Activated naive CD8-positive, alpha-beta T cell treated with anti-CD3 and anti-CD28 coated beads, Interleukin-2, amount 50 U/mL, for 24 hours (primary cell): ENCODE measurements at regions not wholly inside any gene's neighbourhood (a gene's known extent, or its start where the extent isn't known, plus 50 kb on each side); places are given as distances from the start of the nearest gene placed in this dataset.
"Not testable (repeated sequence)": the region's sequence is repeated elsewhere in the genome, so short reads cannot be mapped to it uniquely, and the experiment has no call there.

Source experiments
- ATAC-seq: fragments of 150-1000 bp; cut with Tn5 transposase; one replicate; pipeline ENCODE4 v1.10.0; 2021
- DNase-seq: peaks from one replicate; pipeline ENCODE4 v3.0.0; 2021
- H3K27ac Mint-ChIP-seq: one replicate; pipeline ENCODE4 v1.8.0; 2021; ENCODE audit warnings: mild to moderate bottlenecking, mixed read lengths
- H3K27me3 Mint-ChIP-seq: one replicate; pipeline ENCODE4 v1.8.0; 2021; ENCODE audit warnings: mixed read lengths
- H3K36me3 Mint-ChIP-seq: one replicate; pipeline ENCODE4 v1.8.0; 2021; ENCODE audit warnings: low read depth, mixed read lengths
- H3K4me1 Mint-ChIP-seq: one replicate; pipeline ENCODE4 v1.8.0; 2021; ENCODE audit warnings: mixed read lengths
- H3K4me3 Mint-ChIP-seq: one replicate; pipeline ENCODE4 v1.8.0; 2021; ENCODE audit warnings: mild to moderate bottlenecking, moderate library complexity, mixed read lengths
- H3K9me3 Mint-ChIP-seq: one replicate; pipeline ENCODE4 v1.8.0; 2021; ENCODE audit warnings: mixed read lengths

DNA sequence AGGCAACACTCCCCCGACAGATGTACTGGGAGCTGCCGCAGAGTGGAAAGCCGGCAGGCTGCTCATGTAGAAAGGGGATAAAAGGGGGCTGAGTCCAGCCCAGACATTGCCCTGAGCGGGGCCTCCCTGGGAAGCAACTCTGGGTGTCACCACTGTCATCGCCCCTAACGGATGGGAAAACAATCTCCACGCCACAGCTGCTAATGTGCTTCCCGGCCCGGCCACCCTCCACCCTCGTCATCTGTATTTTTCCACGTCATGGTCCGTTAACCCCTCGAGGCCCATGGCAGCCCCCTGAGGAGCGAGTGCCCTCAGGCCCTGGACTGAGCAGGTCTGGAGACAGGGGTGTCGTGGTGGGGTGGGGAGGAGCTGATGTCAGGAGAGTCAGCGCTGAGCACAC lies 227.4 kb downstream of the DLL1 start:
- Mint-ChIP-seq H3K36me3 (no peaks in the 10 kb centered on the region), H3K4me1 (no peaks in the 10 kb centered on the region), H3K27ac (no peak overlapping the region), H3K27me3 (no peaks in the 10 kb centered on the region), H3K9me3 (no peaks in the 10 kb centered on the region), H3K4me3 (no peak overlapping the region)
- ATAC-seq: no peak
- DNase-seq: no peak

DNA sequence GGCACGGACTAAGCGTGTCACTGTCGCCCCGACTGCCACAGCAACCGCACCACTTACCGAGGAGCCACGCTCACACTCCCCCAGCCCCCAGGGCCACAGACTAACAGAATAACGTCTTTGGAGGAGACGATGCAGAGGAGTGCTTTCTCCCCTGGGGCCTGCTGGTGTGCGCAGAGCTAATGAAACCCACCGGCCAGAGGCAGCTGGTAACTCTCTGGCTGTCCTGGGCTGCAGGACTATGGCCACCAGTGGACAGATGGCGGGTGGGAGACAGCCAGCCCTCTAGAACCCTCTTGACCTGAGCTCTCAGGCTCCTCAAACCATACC lies 228.0 kb downstream of the DLL1 start:
- Mint-ChIP-seq H3K4me1 (no peaks in the 10 kb centered on the region), H3K4me3 (no peak overlapping the region), H3K9me3 (no peaks in the 10 kb centered on the region), H3K36me3 (no peaks in the 10 kb centered on the region), H3K27ac (no peak overlapping the region), H3K27me3 (no peaks in the 10 kb centered on the region)
- no peak for DNase-seq
- ATAC-seq: no peak

DNA sequence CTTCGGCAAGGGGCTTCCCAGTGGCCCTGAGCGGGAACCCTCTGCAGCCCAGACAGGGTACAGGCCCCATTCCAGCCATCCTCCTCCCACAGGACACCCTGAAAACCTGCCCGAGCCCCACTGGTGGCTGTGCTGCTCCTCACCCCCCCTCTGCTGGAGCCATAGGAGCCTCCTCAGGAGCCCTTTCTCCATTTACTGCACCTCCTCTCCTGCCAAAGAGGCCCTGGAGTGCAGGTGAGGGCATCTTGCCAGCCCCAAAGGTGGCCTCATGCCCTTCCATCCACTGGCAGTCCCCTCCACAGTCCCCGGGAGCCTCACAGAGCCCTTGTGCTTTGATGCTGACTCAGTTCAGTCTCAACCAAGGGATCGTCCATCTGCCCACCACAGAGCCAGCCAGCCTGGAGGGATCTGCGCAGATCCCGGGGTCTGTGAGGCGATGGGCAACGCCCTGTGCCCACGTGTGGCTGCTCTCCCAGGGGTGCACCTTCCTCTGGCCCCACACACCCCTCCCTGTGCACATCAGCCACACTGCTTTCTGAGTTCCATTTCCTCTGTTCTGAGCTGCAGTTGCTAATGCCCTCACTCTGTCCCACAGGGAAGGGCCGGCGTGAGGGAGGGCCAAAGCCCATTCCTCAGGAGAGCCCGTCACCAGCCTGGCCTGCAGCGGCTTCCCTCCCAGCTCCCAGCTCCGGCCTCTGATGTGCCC lies 228.5 kb downstream of the DLL1 start:
- no peaks in the 10 kb centered on the region for H3K27me3 Mint-ChIP-seq
- H3K4me1 Mint-ChIP-seq: no peaks in the 10 kb centered on the region
- no peak overlapping the region for H3K4me3 Mint-ChIP-seq
- ATAC-seq (peak; percentile 21), DNase-seq (no peak)
- H3K9me3 Mint-ChIP-seq: no peaks in the 10 kb centered on the region
- H3K36me3 Mint-ChIP-seq: no peaks in the 10 kb centered on the region
- no peak overlapping the region for H3K27ac Mint-ChIP-seq

DNA sequence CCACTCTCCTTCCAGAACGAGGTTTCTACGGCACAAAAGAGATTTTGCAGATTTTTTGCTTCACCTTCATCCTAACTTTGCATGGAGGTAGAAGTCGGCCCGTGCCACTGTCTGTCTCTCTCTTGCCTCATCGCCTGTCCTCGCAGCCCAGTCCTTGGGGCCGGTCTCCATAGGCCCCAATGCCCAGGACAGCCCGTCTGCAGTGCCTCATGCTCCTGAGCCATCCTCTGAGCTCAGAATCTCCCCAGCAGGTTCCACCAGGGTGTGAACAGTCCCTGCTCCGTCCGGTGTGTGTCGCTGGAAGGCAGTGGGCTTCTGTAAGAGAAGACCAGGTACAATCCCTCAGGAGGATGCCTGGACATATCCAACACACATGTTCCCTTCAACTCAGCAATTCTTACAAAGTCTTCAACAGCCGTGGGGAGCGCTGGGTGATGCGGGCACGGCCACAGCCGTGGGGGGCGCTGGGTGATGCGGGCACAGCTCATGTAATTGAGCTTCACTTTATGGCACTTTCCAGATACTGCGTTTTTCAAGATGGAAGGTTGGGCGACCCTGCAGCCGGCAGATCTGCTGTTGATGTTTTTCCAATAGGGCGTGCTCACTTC lies 231.9 kb downstream of the DLL1 start:
- no peaks in the 10 kb centered on the region for H3K9me3 Mint-ChIP-seq
- no peaks in the 10 kb centered on the region for H3K27me3 Mint-ChIP-seq
- no peaks in the 10 kb centered on the region for H3K36me3 Mint-ChIP-seq
- H3K4me1 Mint-ChIP-seq: no peaks in the 10 kb centered on the region
- ATAC-seq (no peak), DNase-seq (no peak)
- no peak overlapping the region for H3K27ac Mint-ChIP-seq
- H3K4me3 Mint-ChIP-seq: no peak overlapping the region

DNA sequence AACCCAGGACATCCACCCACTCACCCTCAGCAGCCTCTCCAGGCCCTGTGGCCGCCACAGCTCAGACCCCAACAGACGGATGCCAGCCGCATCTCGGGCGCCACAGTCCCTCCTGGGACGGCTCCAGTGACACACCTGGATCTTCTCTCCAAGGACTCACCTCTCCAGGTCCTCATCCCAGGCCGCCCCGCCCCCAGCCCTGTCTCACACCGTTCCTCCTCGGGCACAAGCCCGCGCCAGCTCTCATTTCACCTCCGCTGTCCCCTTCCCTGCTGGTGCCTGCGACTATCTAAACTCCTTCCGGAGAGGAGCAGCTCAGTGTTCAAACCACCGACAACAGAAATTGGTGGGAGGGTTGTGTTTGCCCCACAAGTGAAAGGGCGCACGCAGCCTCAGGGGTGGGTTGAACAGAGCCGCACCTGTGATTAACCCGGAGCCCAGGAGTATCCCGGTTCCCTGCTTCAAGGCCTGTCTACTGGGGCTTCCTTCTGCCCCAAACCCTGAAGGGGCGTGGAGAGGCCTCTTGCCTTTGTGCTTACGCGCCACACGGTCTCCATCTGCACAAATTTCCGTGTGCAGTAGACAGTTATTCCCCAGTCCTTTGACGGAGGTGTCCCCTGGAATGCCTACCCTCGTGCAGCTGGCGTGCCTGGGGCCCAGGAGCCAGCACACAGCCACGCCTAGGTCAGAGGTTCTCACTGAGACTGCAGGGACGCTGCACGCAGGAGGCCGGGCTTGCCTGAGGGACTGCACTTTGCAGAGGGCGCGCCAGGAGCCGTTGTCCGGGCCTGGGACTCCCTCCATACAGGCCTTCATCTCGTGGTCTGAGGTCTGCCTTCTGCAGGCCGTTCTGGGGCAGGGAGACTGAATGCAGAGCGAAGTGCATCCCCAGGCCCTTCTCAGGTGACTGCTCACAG lies 232.7 kb downstream of the DLL1 start:
- Mint-ChIP-seq H3K4me3 (no peak overlapping the region), H3K36me3 (no peaks in the 10 kb centered on the region), H3K27ac (no peak overlapping the region), H3K4me1 (no peaks in the 10 kb centered on the region), H3K9me3 (no peaks in the 10 kb centered on the region), H3K27me3 (no peaks in the 10 kb centered on the region)
- ATAC-seq (no peak), DNase-seq (no peak)

DNA sequence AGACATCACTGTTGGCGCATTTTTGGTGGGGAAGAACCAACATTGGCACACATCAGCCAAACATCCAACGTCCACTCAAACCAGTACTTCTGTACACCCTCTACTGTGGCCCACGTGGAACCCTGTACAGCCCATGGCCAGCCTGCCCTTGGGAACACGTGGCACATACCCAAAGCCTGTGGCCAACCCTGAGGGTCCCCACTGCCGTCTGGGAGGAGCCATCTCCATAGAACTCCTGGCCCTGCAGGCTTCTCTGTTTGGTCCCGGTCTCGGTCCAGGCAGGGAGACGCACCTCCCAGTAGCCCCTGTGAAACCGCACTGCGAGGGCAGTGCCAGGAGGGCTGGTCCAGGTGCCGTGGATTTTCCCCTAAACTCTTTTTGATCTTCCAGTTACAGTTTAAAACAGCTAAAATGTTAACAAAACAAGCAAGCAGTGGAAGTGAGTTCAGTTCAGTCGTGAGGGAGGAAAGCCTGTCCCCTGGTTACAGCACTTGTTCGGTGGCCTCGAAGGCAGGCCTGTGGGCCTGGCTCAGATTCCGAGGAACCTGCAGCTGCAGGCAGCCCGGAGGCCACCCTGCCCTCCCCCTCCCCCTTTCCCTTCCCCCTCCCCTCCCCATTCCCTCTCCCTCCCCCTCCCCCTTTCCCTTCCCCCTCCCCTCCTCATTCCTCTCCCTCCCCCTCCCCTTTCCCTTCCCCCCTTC lies 233.7 kb downstream of the DLL1 start:
- Mint-ChIP-seq H3K36me3 (no peaks in the 10 kb centered on the region), H3K27ac (no peak overlapping the region), H3K4me3 (no peak overlapping the region), H3K4me1 (no peaks in the 10 kb centered on the region), H3K27me3 (no peaks in the 10 kb centered on the region), H3K9me3 (no peaks in the 10 kb centered on the region)
- DNase-seq: no peak
- ATAC-seq: no peak

DNA sequence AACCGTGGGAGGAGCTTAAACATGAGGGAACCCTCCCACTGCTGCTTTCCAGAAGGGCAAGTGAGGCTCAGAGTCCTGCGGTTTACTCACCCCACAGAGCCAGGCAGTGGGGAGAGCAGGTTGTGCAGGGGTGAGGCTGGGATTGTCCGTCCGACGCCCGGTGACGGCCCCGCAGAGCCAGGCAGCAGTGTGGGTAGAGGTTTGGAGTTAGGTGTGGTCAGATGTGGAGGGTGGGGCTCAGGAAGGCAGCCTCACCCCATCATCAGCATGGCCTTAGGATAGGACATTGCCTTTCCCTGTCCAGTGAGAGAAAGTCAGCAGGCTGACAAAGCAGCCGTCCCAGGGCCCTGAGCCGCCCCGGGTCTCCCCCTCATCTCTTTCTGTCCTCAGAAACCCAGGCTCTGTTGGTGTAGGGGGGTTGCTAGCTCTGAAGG lies 234.6 kb downstream of the DLL1 start:
- no peaks in the 10 kb centered on the region for H3K27me3 Mint-ChIP-seq
- H3K27ac Mint-ChIP-seq: no peak overlapping the region
- H3K9me3 Mint-ChIP-seq: no peaks in the 10 kb centered on the region
- H3K4me3 Mint-ChIP-seq: no peak overlapping the region
- H3K36me3 Mint-ChIP-seq: no peaks in the 10 kb centered on the region
- no peaks in the 10 kb centered on the region for H3K4me1 Mint-ChIP-seq
- DNase-seq (no peak), ATAC-seq (no peak)

DNA sequence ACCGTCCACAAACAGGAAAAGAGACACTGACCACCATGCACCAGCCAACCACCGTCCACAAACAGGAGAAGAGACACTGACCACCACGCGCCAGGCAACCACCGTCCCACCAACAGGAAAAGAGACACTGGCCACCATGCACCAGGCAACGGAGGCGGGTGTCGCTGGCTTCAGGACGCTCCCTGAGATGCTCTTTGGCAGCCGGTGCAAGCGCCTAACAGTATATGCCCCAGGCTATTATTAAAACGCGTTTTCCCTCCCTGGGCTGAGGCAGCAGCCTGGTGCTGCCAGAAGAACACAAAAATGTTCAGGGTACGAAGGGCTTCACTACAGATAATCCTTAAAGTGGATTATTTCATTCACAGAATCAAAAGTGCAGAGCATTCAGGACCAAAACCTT lies 235.1 kb downstream of the DLL1 start:
- H3K27ac Mint-ChIP-seq, H3K27me3 Mint-ChIP-seq, DNase-seq, H3K4me3 Mint-ChIP-seq, H3K9me3 Mint-ChIP-seq, H3K36me3 Mint-ChIP-seq, H3K4me1 Mint-ChIP-seq, ATAC-seq: not testable (repeated sequence)

DNA sequence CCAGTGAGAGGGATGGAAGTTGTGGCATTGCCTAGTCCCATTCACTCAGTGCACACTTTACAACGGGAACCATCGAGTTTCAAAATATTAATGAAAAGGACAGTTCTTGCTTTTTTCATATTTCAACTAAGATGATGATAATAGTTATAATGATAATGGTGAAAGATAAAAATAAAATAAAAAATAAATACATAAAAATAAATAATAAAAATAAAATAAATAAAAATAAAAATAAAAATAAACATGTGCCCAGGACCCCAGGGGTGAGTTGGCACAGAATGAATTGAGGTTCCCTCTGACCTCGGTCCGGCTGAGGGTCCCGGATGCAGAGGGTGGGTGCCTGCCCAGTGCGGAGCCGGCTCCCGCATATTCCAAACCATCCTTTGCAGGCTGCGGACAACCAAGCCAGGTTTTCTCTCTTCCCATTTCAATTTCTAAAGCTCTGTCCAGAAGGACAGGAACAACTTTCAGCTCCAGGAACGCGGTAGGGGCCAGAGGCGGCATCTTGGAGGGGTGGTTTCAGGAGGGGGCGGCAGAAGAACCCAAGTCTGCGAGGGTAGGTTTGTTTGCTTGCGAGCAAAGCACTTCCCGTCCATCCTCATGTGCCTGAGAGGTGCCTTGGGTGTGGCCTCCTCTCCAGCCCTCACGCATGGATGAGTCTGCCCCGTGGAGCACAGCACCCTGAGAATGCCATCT lies 236.8 kb downstream of the DLL1 start:
- ATAC-seq (no peak), DNase-seq (no peak)
- Mint-ChIP-seq H3K27ac (no peak overlapping the region), H3K4me3 (no peak overlapping the region), H3K27me3 (peaks cover 2% of the 10 kb centered on the region), H3K36me3 (no peaks in the 10 kb centered on the region), H3K4me1 (peaks cover 2% of the 10 kb centered on the region), H3K9me3 (no peaks in the 10 kb centered on the region)

DNA sequence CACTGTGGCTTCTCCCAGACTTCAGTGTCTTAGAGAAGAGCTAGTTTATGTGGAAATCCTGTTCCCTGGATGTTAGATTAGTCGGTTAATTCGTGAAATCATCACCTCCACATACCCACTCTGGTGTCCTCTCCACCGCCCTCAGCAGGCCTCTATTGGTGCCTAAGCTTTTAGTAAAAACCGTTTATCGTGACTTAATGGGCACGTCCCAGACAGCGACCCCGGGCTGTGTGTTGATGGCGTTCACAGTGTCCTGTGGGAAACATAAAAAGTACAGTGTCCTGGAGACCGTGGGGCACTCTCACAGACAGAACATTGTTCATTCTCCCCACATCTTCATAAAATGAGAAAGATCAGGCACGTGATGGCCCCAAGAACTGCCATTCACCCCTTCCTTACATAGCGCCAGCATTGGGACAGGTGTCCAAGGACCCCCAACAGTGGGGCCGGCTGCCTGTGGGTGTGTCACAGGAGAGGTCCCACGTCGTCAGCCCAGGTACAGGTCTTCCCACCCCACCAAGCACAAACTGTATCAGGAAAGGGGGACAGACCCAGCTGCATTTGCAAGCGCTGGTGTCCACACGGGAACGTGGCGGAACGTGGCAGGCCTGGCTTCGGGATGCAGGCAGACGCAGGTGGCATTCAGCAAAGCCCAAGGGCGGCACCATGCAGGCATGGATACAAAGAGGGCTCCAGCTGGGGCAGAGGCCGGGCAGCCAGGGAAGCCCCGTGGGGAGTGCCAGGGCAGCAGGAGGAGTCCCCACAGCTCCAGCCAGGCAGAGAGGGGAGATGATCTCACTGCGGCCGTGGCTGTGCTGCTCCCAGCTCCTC lies 237.7 kb downstream of the DLL1 start:
- no peaks in the 10 kb centered on the region for H3K9me3 Mint-ChIP-seq
- H3K4me3 Mint-ChIP-seq: no peak overlapping the region
- H3K27ac Mint-ChIP-seq: no peak overlapping the region

DNA sequence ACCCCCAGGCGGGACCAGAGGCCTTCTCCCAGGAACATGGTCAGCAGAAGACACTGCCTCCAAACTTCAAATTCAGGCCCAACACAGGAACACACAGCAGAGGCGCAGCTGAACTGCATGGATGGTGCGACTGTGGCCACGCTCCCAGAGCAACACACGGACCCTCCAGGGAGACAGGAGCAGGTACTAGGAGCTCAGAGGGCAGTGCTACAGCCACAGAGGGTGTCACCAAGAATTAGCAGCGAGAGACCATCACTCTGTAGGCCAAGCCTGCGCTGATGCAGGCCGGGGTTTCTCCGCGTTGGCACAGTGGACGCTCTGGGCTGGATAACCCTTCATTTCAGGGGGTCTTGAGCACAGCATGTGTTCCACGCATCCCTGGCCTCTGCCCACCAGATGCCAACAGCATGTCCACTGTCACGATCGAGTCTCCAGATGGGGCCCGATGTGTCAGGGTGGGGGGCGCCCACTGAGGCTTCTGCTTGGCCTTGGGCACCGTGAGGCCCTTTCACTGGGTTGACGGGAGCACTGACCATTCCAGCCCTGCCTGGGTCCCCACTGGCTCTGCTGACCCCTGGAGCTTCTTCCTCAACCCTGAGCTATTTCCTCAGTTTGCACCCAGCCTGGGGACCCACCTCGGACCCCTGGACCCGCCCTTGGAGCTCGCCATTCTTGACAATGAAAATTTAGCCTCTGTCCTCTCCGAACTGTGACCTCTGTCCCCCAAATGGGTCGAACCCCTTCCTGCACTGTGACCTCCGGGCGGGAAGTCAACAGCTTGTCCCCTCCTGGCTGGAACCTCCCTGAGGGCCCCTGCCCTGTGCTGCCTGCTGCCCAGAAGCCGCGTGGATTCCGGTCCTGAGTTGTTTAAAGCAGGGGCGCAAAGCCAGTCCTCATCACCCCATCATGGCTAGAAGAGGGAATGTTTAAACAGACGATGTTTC lies 239.4 kb downstream of the DLL1 start:
- H3K36me3 Mint-ChIP-seq: no peaks in the 10 kb centered on the region
- ATAC-seq: no peak
- H3K4me1 Mint-ChIP-seq: peaks cover 5% of the 10 kb centered on the region
- no peaks in the 10 kb centered on the region for H3K9me3 Mint-ChIP-seq
- H3K4me3 Mint-ChIP-seq: no peak overlapping the region
- no peak for DNase-seq
- H3K27me3 Mint-ChIP-seq: peaks cover 5% of the 10 kb centered on the region
- H3K27ac Mint-ChIP-seq: no peak overlapping the region

More for the DNA sequence above, 237.7 kb downstream of the DLL1 start:
- ATAC-seq (no peak), DNase-seq (no peak)
- H3K4me1 Mint-ChIP-seq: peaks cover 4% of the 10 kb centered on the region
- H3K27me3 Mint-ChIP-seq: peaks cover 2% of the 10 kb centered on the region
- H3K36me3 Mint-ChIP-seq: no peaks in the 10 kb centered on the region

DNA sequence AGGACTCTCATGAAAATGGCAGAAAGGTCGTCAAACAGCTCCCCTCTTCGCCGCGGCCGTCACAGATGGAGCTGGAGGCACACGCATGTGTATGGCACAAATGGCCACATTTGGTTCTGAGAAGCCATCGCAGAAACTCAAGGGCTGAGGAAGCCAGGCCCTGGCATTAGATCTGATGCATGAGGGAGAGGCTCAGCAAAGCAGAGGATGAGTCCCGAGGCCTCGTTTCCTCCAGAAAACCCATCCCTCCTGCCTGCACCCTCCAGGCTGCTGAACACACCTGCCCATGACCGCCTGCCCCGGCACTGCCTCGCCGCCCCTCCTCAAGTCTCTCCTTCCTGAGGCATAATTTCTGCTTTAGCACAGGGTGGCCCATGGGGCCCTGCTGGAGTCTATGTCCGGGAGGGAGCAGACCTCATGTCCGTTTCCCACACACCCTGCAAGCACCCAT lies 240.3 kb downstream of the DLL1 start:
- H3K4me1 Mint-ChIP-seq: peaks cover 9% of the 10 kb centered on the region
- peaks cover 5% of the 10 kb centered on the region for H3K27me3 Mint-ChIP-seq
- H3K36me3 Mint-ChIP-seq: no peaks in the 10 kb centered on the region
- H3K27ac Mint-ChIP-seq: no peak overlapping the region
- no peaks in the 10 kb centered on the region for H3K9me3 Mint-ChIP-seq
- no peak for DNase-seq
- ATAC-seq: no peak
- H3K4me3 Mint-ChIP-seq: no peak overlapping the region
